Esophagus muscularis mucosa (tissue), 3 donors: ENCODE measurements at regions not wholly inside any gene's neighbourhood (a gene's known extent, or its start where the extent isn't known, plus 50 kb on each side); places are given as distances from the start of the nearest gene placed in this dataset.

Experiments
- EP300 ChIP-seq: sonication (generic); formaldehyde crosslinking; IDR thresholded peaks from one replicate; pipeline ENCODE4 v1.6.1; 2017; ENCODE audit warnings: antibody characterized with exemption
- POLR2AphosphoS5 ChIP-seq, 2 donors: sonication (generic); formaldehyde crosslinking; IDR thresholded peaks; one replicate each; pipeline ENCODE4 v1.6.1; 2017; ENCODE audit warnings: antibody characterized with exemption in 2 of 2

- TF ChIP-seq EP300 (no peak), POLR2AphosphoS5 (IDR thresholded peaks at IDR 0.05) (no peak)
These were observed 332.1 kb downstream of the CTTN start for GRCh38 chr11:70730411-70730810.
